Neural cell (in vitro differentiated cells): ENCODE measurements at regions not wholly inside any gene's neighbourhood (a gene's known extent, or its start where the extent isn't known, plus 50 kb on each side); places are given as distances from the start of the nearest gene placed in this dataset.

Experiments
- H2AFZ ChIP-seq: fragments of 200-600, 300-800 bp; sonication (generic), shearing (Covaris generic); 2 replicates; pipeline ENCODE4 v1.6.0; 2014; ENCODE audit warnings: low read depth, mild to moderate bottlenecking, antibody characterized with exemption, low read length, moderate library complexity
- H3F3A ChIP-seq: fragments of 200-600 bp; shearing (Covaris generic); 2 replicates; pipeline ENCODE4 v1.6.1; 2016; ENCODE audit warnings: mild to moderate bottlenecking, moderate library complexity, mixed read lengths, antibody characterized with exemption, low read length; ENCODE audit not compliant: insufficient read depth, poor library complexity, severe bottlenecking
- H3K27ac ChIP-seq: fragments of 200-600, 300-800 bp; sonication (generic), shearing (Covaris generic); 2 replicates; pipeline ENCODE4 v1.5.1; 2014; ENCODE audit warnings: mild to moderate bottlenecking, low read length, moderate library complexity
- H3K27me3 ChIP-seq: fragments of 300-800, 200-600 bp; sonication (generic), shearing (Covaris generic); 2 replicates; pipeline ENCODE4 v1.6.0; 2014; ENCODE audit warnings: mild to moderate bottlenecking, low read depth, low read length, moderate library complexity; ENCODE audit not compliant: insufficient read depth
- H3K36me3 ChIP-seq: fragments of 300-800, 200-600 bp; sonication (generic), shearing (Covaris generic); 2 replicates; pipeline ENCODE4 v1.5.1; 2014; ENCODE audit warnings: mild to moderate bottlenecking, antibody characterized with exemption, low read length, moderate library complexity; ENCODE audit not compliant: insufficient read depth
- H3K4me2 ChIP-seq: fragments of 300-800, 200-600 bp; sonication (generic), shearing (Covaris generic); 2 replicates; pipeline ENCODE4 v1.6.0; 2014; ENCODE audit warnings: mild to moderate bottlenecking, low read length
- H3K4me3 ChIP-seq: fragments of 300-800, 200-600 bp; sonication (generic), shearing (Covaris generic); 2 replicates; pipeline ENCODE4 v1.5.1; 2014; ENCODE audit warnings: mild to moderate bottlenecking, low read length, moderate library complexity
- H3K79me2 ChIP-seq: fragments of 200-600 bp; shearing (Covaris generic); replicated peaks from 2 replicates; pipeline ENCODE4 v1.6.0; 2014; ENCODE audit warnings: mild to moderate bottlenecking, low read length, moderate library complexity; ENCODE audit not compliant: insufficient read depth
- H3K9ac ChIP-seq: fragments of 300-800, 200-600 bp; sonication (generic), shearing (Covaris generic); 2 replicates; pipeline ENCODE4 v1.6.1; 2016; ENCODE audit warnings: mild to moderate bottlenecking, low read length, mixed read lengths
- H3K9me2 ChIP-seq: fragments of 200-600 bp; shearing (Covaris generic); 2 replicates; pipeline ENCODE4 v1.6.1; 2016; ENCODE audit warnings: mild to moderate bottlenecking, low read length, mixed read lengths; ENCODE audit not compliant: insufficient read depth
- H3K9me3 ChIP-seq: fragments of 200-600, 300-800 bp; sonication (generic), shearing (Covaris generic); 2 replicates; pipeline ENCODE4 v1.6.1; 2016; ENCODE audit warnings: mild to moderate bottlenecking, mixed run types, low read length, moderate library complexity, mixed read lengths
- H4K20me1 ChIP-seq: fragments of 200-600 bp; shearing (Covaris generic); 2 replicates; pipeline ENCODE4 v1.6.1; 2016; ENCODE audit warnings: mild to moderate bottlenecking, mixed run types; ENCODE audit not compliant: insufficient read depth
- EP300 ChIP-seq: fragments of 450-650 bp; conservative IDR thresholded peaks from 2 replicates; pipeline ENCODE4 v1.6.1; 2014; ENCODE audit warnings: antibody characterized with exemption, mild to moderate bottlenecking, moderate library complexity; ENCODE audit not compliant: poor library complexity, severe bottlenecking
- EZH2 ChIP-seq: fragments of 200-600, 300-800 bp; shearing (Covaris generic), sonication (generic); IDR thresholded peaks from 2 replicates; pipeline ENCODE4 v1.6.1; 2014; ENCODE audit warnings: antibody characterized with exemption, low read length, borderline replicate concordance, mild to moderate bottlenecking; ENCODE audit not compliant: insufficient read depth, poor library complexity, severe bottlenecking
- MXI1 ChIP-seq: fragments of 450-650 bp; conservative IDR thresholded peaks from 2 replicates; pipeline ENCODE4 v1.6.1; 2014; ENCODE audit warnings: antibody characterized with exemption, mild to moderate bottlenecking; ENCODE audit not compliant: poor library complexity, severe bottlenecking
- POLR2AphosphoS5 ChIP-seq: IDR thresholded peaks from 2 replicates; pipeline ENCODE4 v1.6.1; 2012
- RAD21 ChIP-seq: fragments of 450-650 bp; conservative IDR thresholded peaks from 2 replicates; pipeline ENCODE4 v1.6.1; 2014; ENCODE audit warnings: antibody characterized with exemption, mild to moderate bottlenecking, moderate library complexity
- SMC3 ChIP-seq: fragments of 450-650 bp; conservative IDR thresholded peaks from 2 replicates; pipeline ENCODE4 v1.6.1; 2014; ENCODE audit warnings: antibody characterized with exemption, mild to moderate bottlenecking, moderate library complexity; ENCODE audit not compliant: poor library complexity
- TAF1 ChIP-seq: IDR thresholded peaks from 2 replicates; pipeline ENCODE4 v1.6.1; 2012; ENCODE audit warnings: low read depth
- TF ChIP-seq, protein P1 (sequence below): IDR thresholded peaks from 2 replicates; pipeline ENCODE4 v1.6.1; 2012; ENCODE audit warnings: borderline replicate concordance
- TF ChIP-seq, protein P2 (sequence below): fragments of 450-650 bp; IDR thresholded peaks from 2 replicates; pipeline ENCODE4 v1.5.1; 2014; ENCODE audit warnings: antibody characterized with exemption, mild to moderate bottlenecking, moderate library complexity; ENCODE audit not compliant: poor library complexity, severe bottlenecking

DNA sequence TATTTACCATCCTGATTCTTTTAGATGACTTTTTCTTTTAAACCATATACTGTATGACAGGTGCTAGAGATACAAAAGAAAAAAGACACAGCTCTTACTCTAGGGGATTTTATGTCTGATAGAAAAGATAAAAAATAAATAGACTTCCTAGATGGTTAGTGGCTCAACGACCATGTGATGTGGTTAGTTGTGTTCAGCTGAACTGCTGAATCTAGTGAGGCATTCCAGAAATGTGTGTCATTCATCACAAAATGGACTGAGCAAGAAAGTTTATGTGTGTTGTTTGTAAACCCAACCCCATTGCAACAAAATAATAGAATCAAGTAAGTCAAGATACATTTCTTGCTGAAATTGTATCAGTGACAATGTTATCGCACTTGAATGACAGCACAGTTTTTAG lies 205.8 kb upstream of the LYPLAL1 start:
- no peak overlapping the region for H3K9ac ChIP-seq
- no peaks in the 10 kb centered on the region for H3K9me2 ChIP-seq
- no peak for TF ChIP-seq MXI1
- TF ChIP-seq, protein P1, sequence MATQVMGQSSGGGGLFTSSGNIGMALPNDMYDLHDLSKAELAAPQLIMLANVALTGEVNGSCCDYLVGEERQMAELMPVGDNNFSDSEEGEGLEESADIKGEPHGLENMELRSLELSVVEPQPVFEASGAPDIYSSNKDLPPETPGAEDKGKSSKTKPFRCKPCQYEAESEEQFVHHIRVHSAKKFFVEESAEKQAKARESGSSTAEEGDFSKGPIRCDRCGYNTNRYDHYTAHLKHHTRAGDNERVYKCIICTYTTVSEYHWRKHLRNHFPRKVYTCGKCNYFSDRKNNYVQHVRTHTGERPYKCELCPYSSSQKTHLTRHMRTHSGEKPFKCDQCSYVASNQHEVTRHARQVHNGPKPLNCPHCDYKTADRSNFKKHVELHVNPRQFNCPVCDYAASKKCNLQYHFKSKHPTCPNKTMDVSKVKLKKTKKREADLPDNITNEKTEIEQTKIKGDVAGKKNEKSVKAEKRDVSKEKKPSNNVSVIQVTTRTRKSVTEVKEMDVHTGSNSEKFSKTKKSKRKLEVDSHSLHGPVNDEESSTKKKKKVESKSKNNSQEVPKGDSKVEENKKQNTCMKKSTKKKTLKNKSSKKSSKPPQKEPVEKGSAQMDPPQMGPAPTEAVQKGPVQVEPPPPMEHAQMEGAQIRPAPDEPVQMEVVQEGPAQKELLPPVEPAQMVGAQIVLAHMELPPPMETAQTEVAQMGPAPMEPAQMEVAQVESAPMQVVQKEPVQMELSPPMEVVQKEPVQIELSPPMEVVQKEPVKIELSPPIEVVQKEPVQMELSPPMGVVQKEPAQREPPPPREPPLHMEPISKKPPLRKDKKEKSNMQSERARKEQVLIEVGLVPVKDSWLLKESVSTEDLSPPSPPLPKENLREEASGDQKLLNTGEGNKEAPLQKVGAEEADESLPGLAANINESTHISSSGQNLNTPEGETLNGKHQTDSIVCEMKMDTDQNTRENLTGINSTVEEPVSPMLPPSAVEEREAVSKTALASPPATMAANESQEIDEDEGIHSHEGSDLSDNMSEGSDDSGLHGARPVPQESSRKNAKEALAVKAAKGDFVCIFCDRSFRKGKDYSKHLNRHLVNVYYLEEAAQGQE, result no peak
- no peak for TF ChIP-seq SMC3
- no peak for TF ChIP-seq RAD21
- TF ChIP-seq TAF1, result no peak
- no peak for TF ChIP-seq POLR2AphosphoS5
- no peak for TF ChIP-seq EZH2
- TF ChIP-seq EP300, result no peak
- TF ChIP-seq, protein P2, sequence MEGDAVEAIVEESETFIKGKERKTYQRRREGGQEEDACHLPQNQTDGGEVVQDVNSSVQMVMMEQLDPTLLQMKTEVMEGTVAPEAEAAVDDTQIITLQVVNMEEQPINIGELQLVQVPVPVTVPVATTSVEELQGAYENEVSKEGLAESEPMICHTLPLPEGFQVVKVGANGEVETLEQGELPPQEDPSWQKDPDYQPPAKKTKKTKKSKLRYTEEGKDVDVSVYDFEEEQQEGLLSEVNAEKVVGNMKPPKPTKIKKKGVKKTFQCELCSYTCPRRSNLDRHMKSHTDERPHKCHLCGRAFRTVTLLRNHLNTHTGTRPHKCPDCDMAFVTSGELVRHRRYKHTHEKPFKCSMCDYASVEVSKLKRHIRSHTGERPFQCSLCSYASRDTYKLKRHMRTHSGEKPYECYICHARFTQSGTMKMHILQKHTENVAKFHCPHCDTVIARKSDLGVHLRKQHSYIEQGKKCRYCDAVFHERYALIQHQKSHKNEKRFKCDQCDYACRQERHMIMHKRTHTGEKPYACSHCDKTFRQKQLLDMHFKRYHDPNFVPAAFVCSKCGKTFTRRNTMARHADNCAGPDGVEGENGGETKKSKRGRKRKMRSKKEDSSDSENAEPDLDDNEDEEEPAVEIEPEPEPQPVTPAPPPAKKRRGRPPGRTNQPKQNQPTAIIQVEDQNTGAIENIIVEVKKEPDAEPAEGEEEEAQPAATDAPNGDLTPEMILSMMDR, result no peak
- H2AFZ ChIP-seq, result no peak overlapping the region
- H3K79me2 ChIP-seq, result no peaks in the 10 kb centered on the region
- no peak overlapping the region for H3K4me3 ChIP-seq
- H4K20me1 ChIP-seq, result no peaks in the 10 kb centered on the region
- H3K9me3 ChIP-seq, result no peaks in the 10 kb centered on the region
- no peak overlapping the region for H3K27ac ChIP-seq
- H3K36me3 ChIP-seq, result no peaks in the 10 kb centered on the region
- no peaks in the 10 kb centered on the region for H3F3A ChIP-seq
- H3K27me3 ChIP-seq, result no peaks in the 10 kb centered on the region
- no peak overlapping the region for H3K4me2 ChIP-seq

DNA sequence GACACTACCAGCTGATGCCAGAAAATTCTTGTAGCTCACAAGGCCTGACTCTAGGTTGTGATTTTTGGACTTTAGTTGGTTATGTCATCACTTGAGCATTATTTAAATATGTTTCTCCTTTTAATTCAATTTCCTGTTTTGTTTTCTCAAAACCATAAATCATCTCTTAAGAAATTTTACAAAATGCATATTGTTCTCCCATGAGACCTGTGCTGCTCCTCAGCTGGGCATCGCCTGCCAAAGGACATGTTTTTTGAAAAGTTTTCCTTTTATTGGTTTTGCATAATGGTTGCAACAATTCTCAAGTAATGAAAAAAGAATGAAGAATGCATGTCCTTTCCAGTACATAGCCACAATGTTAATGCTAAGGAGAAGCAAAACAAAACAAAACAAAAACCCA lies 204.7 kb upstream of the LYPLAL1 start:
- no peaks in the 10 kb centered on the region for H3K9me2 ChIP-seq
- no peak overlapping the region for H3K4me3 ChIP-seq
- TF ChIP-seq RAD21 (no peak), POLR2AphosphoS5 (no peak), EZH2 (no peak), TAF1 (no peak), EP300 (no peak), MXI1 (no peak), SMC3 (no peak)
- TF ChIP-seq, protein P2, result no peak
- TF ChIP-seq, protein P1, result no peak
- H3K27me3 ChIP-seq, result no peaks in the 10 kb centered on the region
- no peak overlapping the region for H3K27ac ChIP-seq
- H2AFZ ChIP-seq, result no peak overlapping the region
- H3F3A ChIP-seq, result no peaks in the 10 kb centered on the region
- no peak overlapping the region for H3K9ac ChIP-seq
- H3K79me2 ChIP-seq, result no peaks in the 10 kb centered on the region
- H3K4me2 ChIP-seq, result no peak overlapping the region
- no peaks in the 10 kb centered on the region for H4K20me1 ChIP-seq
- H3K36me3 ChIP-seq, result no peaks in the 10 kb centered on the region
- no peaks in the 10 kb centered on the region for H3K9me3 ChIP-seq
